ENCODE measurements at regions not wholly inside any gene's neighbourhood (a gene's known extent, or its start where the extent isn't known, plus 50 kb on each side); places are given as distances from the start of the nearest gene placed in this dataset.

DNA sequence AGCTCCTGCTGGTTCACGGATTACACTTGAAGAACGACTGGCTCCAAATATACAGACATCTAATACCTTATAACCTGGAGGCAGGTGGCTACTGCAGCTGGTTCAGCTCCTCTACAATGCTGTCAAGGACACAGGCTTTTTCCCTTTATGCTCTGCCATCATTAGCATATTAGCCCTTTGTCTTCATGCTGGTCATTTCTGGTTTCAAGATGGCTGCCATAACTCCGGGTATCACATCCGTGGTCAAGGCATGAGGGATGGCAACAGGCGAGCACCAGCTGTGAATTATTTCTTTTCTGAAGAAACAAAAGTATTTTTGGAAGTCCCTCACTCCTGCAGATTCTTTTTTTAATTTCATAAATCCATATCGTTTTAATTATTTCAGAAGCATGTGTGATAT, 124.3 kb upstream of the MED13 start:
- TF ChIP-seq POLR2AphosphoS5 (IDR thresholded peaks at IDR 0.05) (no peak), POLR2A (IDR thresholded peaks at IDR 0.05) (no peak), CTCF (IDR thresholded peaks at IDR 0.05) (no peak), EP300 (IDR thresholded peaks at IDR 0.05) (no peak)

Data from suprapubic skin (tissue), 4 donors.